H1 (cell line): ENCODE measurements at regions not wholly inside any gene's neighbourhood (a gene's known extent, or its start where the extent isn't known, plus 50 kb on each side); places are given as distances from the start of the nearest gene placed in this dataset.

Experiments used
- CTCF ChIA-PET: fragments of 300-600 bp; sonication (Branson Sonifier 250); formaldehyde crosslinking; loops from one replicate; lab custom pipeline; 2021; ENCODE audit not compliant: partially characterized antibody; lab: Charles Lee
- POLR2A ChIA-PET: fragments of 300-600 bp; sonication (Branson Sonifier 250); formaldehyde crosslinking; loops from one replicate; lab custom pipeline; 2021; ENCODE audit warnings: inconsistent platforms; ENCODE audit not compliant: partially characterized antibody; lab: Charles Lee
- DNase-seq, 2 experiments: peaks; one replicate each; pipeline versions ENCODE4 v3.0.0 to v3.0.0-alpha.2; 2010 to 2022; ENCODE audit warnings: low spot score in 2 of 2, low read depth in 1 of 2, mixed read lengths in 1 of 2
- FAIRE-seq: peaks from 2 replicates; lab custom pipeline; 2011; peaks lifted over from hg19 to GRCh38; lab: Jason Lieb, UNC
- H2AFZ ChIP-seq: 2 replicates; pipeline ENCODE4 v1.8.1; 2012; ENCODE audit warnings: low read length, inconsistent platforms
- H2AK5ac ChIP-seq: 2 replicates; pipeline ENCODE4 v1.6.1; 2013; ENCODE audit warnings: low read depth, low read length
- H2BK120ac ChIP-seq: replicated peaks from 2 replicates; pipeline ENCODE3; 2013; ENCODE audit warnings: low read depth, low read length, inconsistent platforms
- H2BK12ac ChIP-seq: 2 replicates; pipeline ENCODE4 v1.6.1; 2013; ENCODE audit warnings: low read depth, low read length
- H2BK15ac ChIP-seq: 2 replicates; pipeline ENCODE4 v1.6.1; 2013; ENCODE audit warnings: low read length
- H2BK20ac ChIP-seq: 2 replicates; pipeline ENCODE4 v1.6.1; 2013; ENCODE audit warnings: low read length
- H2BK5ac ChIP-seq: 2 replicates; pipeline ENCODE4 v1.6.1; 2013; ENCODE audit warnings: low read depth, low read length
- H3K14ac ChIP-seq: 2 replicates; pipeline ENCODE4 v1.6.1; 2013; ENCODE audit warnings: inconsistent platforms; ENCODE audit not compliant: insufficient read length
- H3K18ac ChIP-seq: 2 replicates; pipeline ENCODE4 v1.6.1; 2013; ENCODE audit warnings: low read length; ENCODE audit errors: extremely low read depth
- H3K23ac ChIP-seq: 2 replicates; pipeline ENCODE4 v1.6.1; 2013; ENCODE audit warnings: inconsistent platforms; ENCODE audit not compliant: insufficient read length
- H3K23me2 ChIP-seq: 2 replicates; pipeline ENCODE4 v1.6.1; 2013; ENCODE audit warnings: low read depth, low read length
- H3K27ac ChIP-seq: 2 replicates; pipeline ENCODE4 v1.6.1; 2011; ENCODE audit warnings: low read depth, low read length, inconsistent platforms
- H3K27me3 ChIP-seq, 4 experiments: replicated peaks in 1 of 4; 1 replicate in 1 of 4; 2 replicates in 3 of 4; pipeline versions ENCODE4 v1.6.1 to v1.8.1; 2011 to 2013; ENCODE audit warnings: low read length in 3 of 4, mild to moderate bottlenecking in 3 of 4, inconsistent platforms in 2 of 4, mixed read lengths in 2 of 4, moderate library complexity in 1 of 4; ENCODE audit not compliant: control insufficient read depth in 3 of 4, insufficient read depth in 3 of 4; ENCODE audit errors: extremely low read depth in 1 of 4
- H3K36me3 ChIP-seq, 4 experiments: 2 replicates each; pipeline versions ENCODE4 v1.6.1 to v1.8.1; 2011 to 2013; ENCODE audit warnings: mild to moderate bottlenecking in 4 of 4, low read length in 3 of 4, moderate library complexity in 2 of 4, control low read depth in 1 of 4, inconsistent platforms in 1 of 4; ENCODE audit not compliant: insufficient read depth in 4 of 4, control insufficient read depth in 2 of 4
- H3K4ac ChIP-seq: replicated peaks from 2 replicates; pipeline ENCODE3; 2013; ENCODE audit warnings: low read length, low read depth, mixed read lengths, inconsistent platforms; ENCODE audit not compliant: insufficient read length
- H3K4me1 ChIP-seq, 4 experiments: replicated peaks in 1 of 4; 1 replicate in 1 of 4; 2 replicates in 3 of 4; pipeline versions ENCODE4 v1.6.1 to v1.8.1; 2011 to 2013; ENCODE audit warnings: low read length in 3 of 4, inconsistent platforms in 2 of 4, mixed read lengths in 1 of 4; ENCODE audit not compliant: insufficient read depth in 4 of 4, control insufficient read depth in 3 of 4
- H3K4me2 ChIP-seq, 2 experiments: 2 replicates each; pipeline versions ENCODE4 v1.6.1 to v1.8.1; 2011 to 2013; ENCODE audit warnings: low read depth in 2 of 2, low read length in 2 of 2, control low read depth in 1 of 2, inconsistent platforms in 1 of 2, mild to moderate bottlenecking in 1 of 2; ENCODE audit not compliant: insufficient read depth in 1 of 2
- H3K4me3 ChIP-seq, 4 experiments: fragments of 200-600, 300-600 bp in 1 of 4; sonication (generic), shearing (Covaris generic), sonication (Bioruptor Twin) in 1 of 4; 2 replicates each; pipeline versions ENCODE4 v1.5.1 to v1.8.1; 2011 to 2016; ENCODE audit warnings: low read length in 4 of 4, low read depth in 3 of 4, control low read depth in 2 of 4, inconsistent platforms in 2 of 4, mild to moderate bottlenecking in 2 of 4, mixed read lengths in 1 of 4, moderate library complexity in 1 of 4; ENCODE audit not compliant: insufficient read depth in 2 of 4; ENCODE audit errors: extremely low read depth in 1 of 4
- H3K56ac ChIP-seq: replicated peaks from 2 replicates; pipeline ENCODE3; 2013; ENCODE audit warnings: low read depth, mild to moderate bottlenecking, mixed read lengths, low read length, inconsistent platforms; ENCODE audit not compliant: insufficient read length
- H3K79me1 ChIP-seq: 2 replicates; pipeline ENCODE4 v1.6.1; 2013; ENCODE audit warnings: low read depth, low read length, control low read depth
- H3K79me2 ChIP-seq, 2 experiments: 2 replicates each; pipeline versions ENCODE4 v1.6.1 to v1.8.1; 2012 to 2013; ENCODE audit warnings: low read length in 2 of 2, mild to moderate bottlenecking in 2 of 2, inconsistent platforms in 1 of 2; ENCODE audit not compliant: insufficient read depth in 2 of 2, control insufficient read depth in 1 of 2
- H3K9ac ChIP-seq, 4 experiments: replicated peaks in 1 of 4; 1 replicate in 1 of 4; 2 replicates in 3 of 4; pipeline versions ENCODE4 v1.6.1 to v1.8.1; 2011 to 2013; ENCODE audit warnings: low read depth in 3 of 4, low read length in 3 of 4, control low read depth in 2 of 4, mild to moderate bottlenecking in 2 of 4, moderate library complexity in 2 of 4, inconsistent platforms in 1 of 4; ENCODE audit errors: extremely low read depth in 1 of 4
- H3K9me3 ChIP-seq, 2 experiments: 2 replicates each; pipeline versions ENCODE4 v1.6.1 to v1.8.1; 2012 to 2013; ENCODE audit warnings: mild to moderate bottlenecking in 2 of 2, moderate library complexity in 2 of 2, control low read depth in 1 of 2, inconsistent platforms in 1 of 2, low read depth in 1 of 2, low read length in 1 of 2, mixed read lengths in 1 of 2; ENCODE audit not compliant: insufficient read depth in 2 of 2
- H4K20me1 ChIP-seq, 2 experiments: replicated peaks in 1 of 2; 2 replicates each; pipeline versions ENCODE3 to v1.8.1; 2011 to 2013; ENCODE audit warnings: inconsistent platforms in 2 of 2, low read length in 2 of 2, mild to moderate bottlenecking in 1 of 2; ENCODE audit not compliant: insufficient read depth in 2 of 2, control insufficient read depth in 1 of 2
- H4K5ac ChIP-seq: 2 replicates; pipeline ENCODE4 v1.6.1; 2013; ENCODE audit warnings: low read length, low read depth, mixed read lengths, inconsistent platforms; ENCODE audit not compliant: insufficient read length
- H4K8ac ChIP-seq: 2 replicates; pipeline ENCODE4 v1.8.0; 2013; ENCODE audit warnings: mild to moderate bottlenecking, moderate library complexity, low read length, inconsistent platforms; ENCODE audit not compliant: insufficient read depth; ENCODE audit errors: extremely low read depth
- H4K91ac ChIP-seq: replicated peaks from 2 replicates; pipeline ENCODE3; 2013; ENCODE audit warnings: low read length, mixed read lengths, inconsistent platforms; ENCODE audit not compliant: insufficient read length
- SIRT6 ChIP-seq: IDR thresholded peaks from one replicate; pipeline ENCODE4 v1.7.1; 2012; ENCODE audit warnings: low read length, inconsistent platforms
- SIX5 ChIP-seq: IDR thresholded peaks from 2 replicates; pipeline ENCODE4 v1.6.1; 2011; ENCODE audit warnings: mild to moderate bottlenecking, low read depth, low read length
- WGBS, 2 experiments: shearing (Covaris generic) in 1 of 2; methylation state at CpG; one replicate each; pipeline versions ENCODE4 v1.1.6 to v1.1.7; 2013 to 2015; ENCODE audit warnings: low lambda C conversion rate in 2 of 2, mixed read lengths in 2 of 2, inconsistent platforms in 1 of 2, low coverage in 1 of 2, missing lambda C conversion rate in 1 of 2; ENCODE audit not compliant: insufficient replicate concordance in 2 of 2, insufficient coverage in 1 of 2, insufficient read length in 1 of 2; ENCODE audit errors: extremely low coverage in 1 of 2, missing lambda C conversion rate in 1 of 2; 5-methylcytosine and 5-hydroxymethylcytosine counted together
- TF ChIP-seq, protein P1 (sequence below): IDR thresholded peaks from 2 replicates; pipeline ENCODE4 v1.6.1; 2012; ENCODE audit warnings: inconsistent platforms
- TF ChIP-seq, protein P2 (sequence below), 3 experiments: IDR thresholded peaks; 1 replicate in 2 of 3; 2 replicates in 1 of 3; pipeline versions ENCODE4 v1.5.1 to v1.6.1; 2011; ENCODE audit warnings: low read length in 3 of 3, mild to moderate bottlenecking in 3 of 3, inconsistent platforms in 2 of 3, low read depth in 1 of 3, moderate library complexity in 1 of 3; ENCODE audit not compliant: insufficient read depth in 1 of 3; ENCODE audit errors: control extremely low read depth in 1 of 3

DNA sequence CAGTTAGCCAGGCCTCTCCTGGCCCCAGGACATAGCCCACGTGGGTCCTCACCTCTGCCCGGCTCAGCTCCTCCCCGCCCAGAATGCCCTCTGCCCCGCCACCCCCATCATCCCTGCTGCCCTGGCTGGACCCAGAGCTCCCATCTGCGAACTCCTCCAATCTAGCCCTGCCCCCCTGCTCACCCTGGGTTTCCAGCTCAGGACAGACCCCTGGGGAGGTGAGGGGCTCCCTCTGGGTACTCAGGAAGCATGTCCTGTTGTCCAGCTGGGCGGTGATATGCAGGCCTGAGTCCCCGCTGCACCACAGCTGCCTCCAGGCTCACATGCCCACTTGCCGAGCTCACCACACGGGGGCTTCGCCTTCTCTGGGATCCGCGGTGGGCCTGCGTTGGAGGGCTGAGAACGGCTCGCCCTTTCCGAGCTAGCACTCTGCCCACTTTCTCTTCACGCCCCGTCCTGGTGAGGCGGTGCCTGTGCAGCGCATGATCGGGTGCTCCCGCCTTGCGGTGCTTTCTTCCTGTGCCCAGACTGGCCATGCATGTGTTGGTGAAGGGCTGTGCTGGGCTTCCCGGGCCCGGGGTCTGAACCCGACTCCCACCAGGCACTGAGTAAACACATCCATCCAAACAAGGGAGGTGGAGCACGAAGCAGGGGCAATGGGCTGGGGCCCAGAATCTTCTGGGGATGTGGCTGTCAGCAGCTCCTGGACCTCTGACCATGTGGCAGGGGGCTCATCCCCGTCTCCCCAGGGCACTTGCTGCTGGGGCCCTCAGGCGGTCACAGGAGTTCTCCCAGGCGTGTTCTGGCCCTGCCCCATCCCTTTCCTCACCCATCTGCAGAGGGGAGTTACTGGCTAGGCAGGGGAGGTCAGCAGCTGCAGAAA, 74.3 kb downstream of the RGS12 start:
- WGBS, 2 experiments = 90% methylated on average over 28 of the region's 30 CpGs; no CpG with 5 or more reads in 1 of the 2 experiments
- no peak overlapping the region for H2BK12ac ChIP-seq
- no peak for FAIRE-seq

More for the DNA sequence above, 74.3 kb downstream of the RGS12 start:
- peaks cover 15% of the 10 kb centered on the region; the same call in 1 of the 2 replicates for H3K23me2 ChIP-seq
- no peak overlapping the region for H2AK5ac ChIP-seq
- H4K20me1 ChIP-seq = peaks cover 10 to 17% of the 10 kb centered on the region in 2 experiments
- no peaks in the 10 kb centered on the region for H3K36me3 ChIP-seq
- no peak overlapping the region for H3K4me3 ChIP-seq
- H3K79me2 ChIP-seq = 0 out of 4 replicates have a peak, but pooled peaks cover 0 to 2% of the 10 kb centered on the region in 2 experiments
- H2AFZ ChIP-seq = no peak overlapping the region
- H2BK15ac ChIP-seq = no peak overlapping the region
- peak in 1 of 2 experiments; percentile 56 for DNase-seq
- H4K8ac ChIP-seq = peak overlapping the region; percentile 12; the same call in 1 of the 2 replicates
- H3K56ac ChIP-seq = no peak overlapping the region
- no peaks in the 10 kb centered on the region; the same call in 1 of the 2 replicates for H3K79me1 ChIP-seq
- TF ChIP-seq SIX5 (no peak), SIRT6 (no peak)
- TF ChIP-seq, protein P1, sequence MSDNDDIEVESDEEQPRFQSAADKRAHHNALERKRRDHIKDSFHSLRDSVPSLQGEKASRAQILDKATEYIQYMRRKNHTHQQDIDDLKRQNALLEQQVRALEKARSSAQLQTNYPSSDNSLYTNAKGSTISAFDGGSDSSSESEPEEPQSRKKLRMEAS = no peak
- TF ChIP-seq, protein P2, sequence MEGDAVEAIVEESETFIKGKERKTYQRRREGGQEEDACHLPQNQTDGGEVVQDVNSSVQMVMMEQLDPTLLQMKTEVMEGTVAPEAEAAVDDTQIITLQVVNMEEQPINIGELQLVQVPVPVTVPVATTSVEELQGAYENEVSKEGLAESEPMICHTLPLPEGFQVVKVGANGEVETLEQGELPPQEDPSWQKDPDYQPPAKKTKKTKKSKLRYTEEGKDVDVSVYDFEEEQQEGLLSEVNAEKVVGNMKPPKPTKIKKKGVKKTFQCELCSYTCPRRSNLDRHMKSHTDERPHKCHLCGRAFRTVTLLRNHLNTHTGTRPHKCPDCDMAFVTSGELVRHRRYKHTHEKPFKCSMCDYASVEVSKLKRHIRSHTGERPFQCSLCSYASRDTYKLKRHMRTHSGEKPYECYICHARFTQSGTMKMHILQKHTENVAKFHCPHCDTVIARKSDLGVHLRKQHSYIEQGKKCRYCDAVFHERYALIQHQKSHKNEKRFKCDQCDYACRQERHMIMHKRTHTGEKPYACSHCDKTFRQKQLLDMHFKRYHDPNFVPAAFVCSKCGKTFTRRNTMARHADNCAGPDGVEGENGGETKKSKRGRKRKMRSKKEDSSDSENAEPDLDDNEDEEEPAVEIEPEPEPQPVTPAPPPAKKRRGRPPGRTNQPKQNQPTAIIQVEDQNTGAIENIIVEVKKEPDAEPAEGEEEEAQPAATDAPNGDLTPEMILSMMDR (IDR thresholded peaks at IDR 0.05; ENCODE audit: control extremely low read depth in 1 of 3, insufficient read depth in 1 of 3, low read depth in 1 of 3, low read length in 3 of 3) = peak in 1 of 3 experiments; percentile 3; a peak in 2 of 4 replicates
- TF ChIP-seq, all 59 proteins: peak for 1
- H3K9ac ChIP-seq = no peak overlapping the region; a peak in 1 of 7 replicates
- H3K23ac ChIP-seq = no peak overlapping the region
- H3K14ac ChIP-seq = no peak overlapping the region
- H4K91ac ChIP-seq = peak overlapping the region; percentile 26
- H3K27me3 ChIP-seq = peaks cover 0 to 11% (median 7%) of the 10 kb centered on the region in 4 experiments; a peak in 3 of 7 replicates
- H3K18ac ChIP-seq = no peak overlapping the region
- H2BK5ac ChIP-seq = no peak overlapping the region
- no peaks in the 10 kb centered on the region for H3K9me3 ChIP-seq
- CTCF ChIA-PET = interaction anchor here (0.8 to 4.6 kb wide), 13 partner anchors 10 to 156 kb away, joined by 3 to 41 read pairs (median 5); no protein-coding TSS in a partner anchor
- H2BK120ac ChIP-seq = no peak overlapping the region
- H3K4me1 ChIP-seq = peaks cover 7 to 31% (median 18%) of the 10 kb centered on the region in 4 experiments
- no peak overlapping the region for H4K5ac ChIP-seq
- peak overlapping the region; percentile 48 for H3K4ac ChIP-seq
- H3K4me2 ChIP-seq = no peak overlapping the region
- no peak overlapping the region for H2BK20ac ChIP-seq
- no peak overlapping the region for H3K27ac ChIP-seq
- POLR2A ChIA-PET = interaction anchor here (0.7 kb wide), 1 partner anchor 20 kb away, joined by 3 read pairs; no protein-coding TSS in a partner anchor
